ENCODE measurements at regions not wholly inside any gene's neighbourhood (a gene's known extent, or its start where the extent isn't known, plus 50 kb on each side); places are given as distances from the start of the nearest gene placed in this dataset.

DNA sequence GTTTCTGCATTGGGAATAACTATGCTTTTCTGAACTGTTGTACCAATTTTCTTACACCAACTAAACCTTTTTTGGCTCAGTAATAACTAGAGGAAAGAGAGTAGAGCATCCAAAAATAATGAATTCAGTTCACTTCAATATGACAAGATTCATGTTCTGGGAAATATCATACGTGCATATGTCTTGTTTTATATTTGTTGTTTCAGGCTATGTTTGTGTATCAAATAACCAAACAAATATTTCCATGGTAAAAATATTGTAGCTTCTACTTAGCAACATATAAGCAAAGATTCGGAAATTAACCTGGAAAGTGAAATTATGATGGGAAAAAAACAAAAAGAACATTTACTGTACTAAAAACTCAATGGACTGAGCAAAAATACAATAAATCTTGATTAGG lies 503.2 kb downstream of the TMEM114 start (continued):
- TF ChIP-seq, protein P1, sequence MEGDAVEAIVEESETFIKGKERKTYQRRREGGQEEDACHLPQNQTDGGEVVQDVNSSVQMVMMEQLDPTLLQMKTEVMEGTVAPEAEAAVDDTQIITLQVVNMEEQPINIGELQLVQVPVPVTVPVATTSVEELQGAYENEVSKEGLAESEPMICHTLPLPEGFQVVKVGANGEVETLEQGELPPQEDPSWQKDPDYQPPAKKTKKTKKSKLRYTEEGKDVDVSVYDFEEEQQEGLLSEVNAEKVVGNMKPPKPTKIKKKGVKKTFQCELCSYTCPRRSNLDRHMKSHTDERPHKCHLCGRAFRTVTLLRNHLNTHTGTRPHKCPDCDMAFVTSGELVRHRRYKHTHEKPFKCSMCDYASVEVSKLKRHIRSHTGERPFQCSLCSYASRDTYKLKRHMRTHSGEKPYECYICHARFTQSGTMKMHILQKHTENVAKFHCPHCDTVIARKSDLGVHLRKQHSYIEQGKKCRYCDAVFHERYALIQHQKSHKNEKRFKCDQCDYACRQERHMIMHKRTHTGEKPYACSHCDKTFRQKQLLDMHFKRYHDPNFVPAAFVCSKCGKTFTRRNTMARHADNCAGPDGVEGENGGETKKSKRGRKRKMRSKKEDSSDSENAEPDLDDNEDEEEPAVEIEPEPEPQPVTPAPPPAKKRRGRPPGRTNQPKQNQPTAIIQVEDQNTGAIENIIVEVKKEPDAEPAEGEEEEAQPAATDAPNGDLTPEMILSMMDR (conservative IDR thresholded peaks at IDR 0.05; ENCODE audit: low read depth in 2 of 2) = no peak
- TF ChIP-seq STAT1 (IDR thresholded peaks at IDR 0.05; ENCODE audit: unreplicated experiment) (no peak), EZH2phosphoT487 (IDR thresholded peaks at IDR 0.05; ENCODE audit: unreplicated experiment) (no peak)

DNA sequence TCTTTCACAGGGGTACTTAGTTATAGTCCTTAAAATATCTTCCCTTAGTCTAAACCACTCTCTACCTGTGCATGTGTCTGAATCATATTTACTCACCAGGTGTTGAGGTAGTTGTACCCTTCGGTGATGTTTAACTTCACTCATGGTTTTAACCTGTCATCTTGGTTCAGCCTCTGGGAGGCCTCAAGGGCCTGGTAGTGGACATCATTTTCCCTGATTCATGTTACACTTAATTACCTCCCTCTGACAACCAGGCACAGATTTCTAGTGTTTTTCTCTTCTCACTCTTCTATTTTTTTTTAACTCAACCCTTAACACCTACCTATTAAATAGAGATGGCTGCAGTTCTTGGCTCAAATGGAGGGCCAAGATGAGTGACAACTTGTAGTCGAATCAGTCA lies 505.4 kb downstream of the TMEM114 start:
- no peaks in the 10 kb centered on the region for H3K36me3 Mint-ChIP-seq (ENCODE audit: low read depth)
- peaks cover 19% of the 10 kb centered on the region; the same call in 2 of the 3 replicates for H3K9me3 Mint-ChIP-seq
- H3K27ac Mint-ChIP-seq = no peak overlapping the region
- Histone ChIP-seq H4K20me1 (replicated peaks; ENCODE audit: insufficient read depth) (no peaks in the 10 kb centered on the region), H3K79me2 (replicated peaks; ENCODE audit: insufficient read depth) (no peaks in the 10 kb centered on the region), H3F3A (replicated peaks; ENCODE audit: low read depth) (no peaks in the 10 kb centered on the region), H3K27ac (ENCODE audit: low read depth) (no peak overlapping the region), H3K27me3 (ENCODE audit: insufficient read depth) (no peaks in the 10 kb centered on the region), H2AFZ (no peak overlapping the region), H3K4me2 (no peak overlapping the region), H3K4me1 (ENCODE audit: insufficient read depth) (no peaks in the 10 kb centered on the region), H3K9me2 (ENCODE audit: insufficient read depth) (no peaks in the 10 kb centered on the region; the same call in 1 of the 2 replicates), H3K4me3 (no peak overlapping the region), H3K36me3 (ENCODE audit: insufficient read depth) (no peaks in the 10 kb centered on the region; the same call in 1 of the 2 replicates)
- no peaks in the 10 kb centered on the region for H3K27me3 Mint-ChIP-seq (ENCODE audit: insufficient read depth, low read depth, poor library complexity)
- no peaks in the 10 kb centered on the region for H3K4me1 Mint-ChIP-seq
- ATAC-seq (no peak), DNase-seq (ENCODE audit: low spot score) (no peak)
- no peak overlapping the region for H3K4me3 Mint-ChIP-seq
- TF ChIP-seq CREB1 (CRISPR knock-in tag; IDR thresholded peaks at IDR 0.05; ENCODE audit: low read depth) (no peak), JUNB (IDR thresholded peaks at IDR 0.05; ENCODE audit: unreplicated experiment) (no peak), EZH2 (IDR thresholded peaks at IDR 0.05; ENCODE audit: low read depth, unreplicated experiment) (no peak), NANOG (IDR thresholded peaks at IDR 0.05; ENCODE audit: borderline replicate concordance) (no peak), POLR2AphosphoS5 (IDR thresholded peaks at IDR 0.05; ENCODE audit: low read depth) (no peak), STAT1 (IDR thresholded peaks at IDR 0.05; ENCODE audit: unreplicated experiment) (no peak), ZNF114 (CRISPR knock-in tag; IDR thresholded peaks at IDR 0.05) (no peak)
- TF ChIP-seq, protein P2, sequence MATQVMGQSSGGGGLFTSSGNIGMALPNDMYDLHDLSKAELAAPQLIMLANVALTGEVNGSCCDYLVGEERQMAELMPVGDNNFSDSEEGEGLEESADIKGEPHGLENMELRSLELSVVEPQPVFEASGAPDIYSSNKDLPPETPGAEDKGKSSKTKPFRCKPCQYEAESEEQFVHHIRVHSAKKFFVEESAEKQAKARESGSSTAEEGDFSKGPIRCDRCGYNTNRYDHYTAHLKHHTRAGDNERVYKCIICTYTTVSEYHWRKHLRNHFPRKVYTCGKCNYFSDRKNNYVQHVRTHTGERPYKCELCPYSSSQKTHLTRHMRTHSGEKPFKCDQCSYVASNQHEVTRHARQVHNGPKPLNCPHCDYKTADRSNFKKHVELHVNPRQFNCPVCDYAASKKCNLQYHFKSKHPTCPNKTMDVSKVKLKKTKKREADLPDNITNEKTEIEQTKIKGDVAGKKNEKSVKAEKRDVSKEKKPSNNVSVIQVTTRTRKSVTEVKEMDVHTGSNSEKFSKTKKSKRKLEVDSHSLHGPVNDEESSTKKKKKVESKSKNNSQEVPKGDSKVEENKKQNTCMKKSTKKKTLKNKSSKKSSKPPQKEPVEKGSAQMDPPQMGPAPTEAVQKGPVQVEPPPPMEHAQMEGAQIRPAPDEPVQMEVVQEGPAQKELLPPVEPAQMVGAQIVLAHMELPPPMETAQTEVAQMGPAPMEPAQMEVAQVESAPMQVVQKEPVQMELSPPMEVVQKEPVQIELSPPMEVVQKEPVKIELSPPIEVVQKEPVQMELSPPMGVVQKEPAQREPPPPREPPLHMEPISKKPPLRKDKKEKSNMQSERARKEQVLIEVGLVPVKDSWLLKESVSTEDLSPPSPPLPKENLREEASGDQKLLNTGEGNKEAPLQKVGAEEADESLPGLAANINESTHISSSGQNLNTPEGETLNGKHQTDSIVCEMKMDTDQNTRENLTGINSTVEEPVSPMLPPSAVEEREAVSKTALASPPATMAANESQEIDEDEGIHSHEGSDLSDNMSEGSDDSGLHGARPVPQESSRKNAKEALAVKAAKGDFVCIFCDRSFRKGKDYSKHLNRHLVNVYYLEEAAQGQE (IDR thresholded peaks at IDR 0.05; ENCODE audit: unreplicated experiment) = no peak
- TF ChIP-seq, protein P3, sequence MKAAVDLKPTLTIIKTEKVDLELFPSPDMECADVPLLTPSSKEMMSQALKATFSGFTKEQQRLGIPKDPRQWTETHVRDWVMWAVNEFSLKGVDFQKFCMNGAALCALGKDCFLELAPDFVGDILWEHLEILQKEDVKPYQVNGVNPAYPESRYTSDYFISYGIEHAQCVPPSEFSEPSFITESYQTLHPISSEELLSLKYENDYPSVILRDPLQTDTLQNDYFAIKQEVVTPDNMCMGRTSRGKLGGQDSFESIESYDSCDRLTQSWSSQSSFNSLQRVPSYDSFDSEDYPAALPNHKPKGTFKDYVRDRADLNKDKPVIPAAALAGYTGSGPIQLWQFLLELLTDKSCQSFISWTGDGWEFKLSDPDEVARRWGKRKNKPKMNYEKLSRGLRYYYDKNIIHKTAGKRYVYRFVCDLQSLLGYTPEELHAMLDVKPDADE (IDR thresholded peaks at IDR 0.05) = no peak
- TF ChIP-seq, protein P4, sequence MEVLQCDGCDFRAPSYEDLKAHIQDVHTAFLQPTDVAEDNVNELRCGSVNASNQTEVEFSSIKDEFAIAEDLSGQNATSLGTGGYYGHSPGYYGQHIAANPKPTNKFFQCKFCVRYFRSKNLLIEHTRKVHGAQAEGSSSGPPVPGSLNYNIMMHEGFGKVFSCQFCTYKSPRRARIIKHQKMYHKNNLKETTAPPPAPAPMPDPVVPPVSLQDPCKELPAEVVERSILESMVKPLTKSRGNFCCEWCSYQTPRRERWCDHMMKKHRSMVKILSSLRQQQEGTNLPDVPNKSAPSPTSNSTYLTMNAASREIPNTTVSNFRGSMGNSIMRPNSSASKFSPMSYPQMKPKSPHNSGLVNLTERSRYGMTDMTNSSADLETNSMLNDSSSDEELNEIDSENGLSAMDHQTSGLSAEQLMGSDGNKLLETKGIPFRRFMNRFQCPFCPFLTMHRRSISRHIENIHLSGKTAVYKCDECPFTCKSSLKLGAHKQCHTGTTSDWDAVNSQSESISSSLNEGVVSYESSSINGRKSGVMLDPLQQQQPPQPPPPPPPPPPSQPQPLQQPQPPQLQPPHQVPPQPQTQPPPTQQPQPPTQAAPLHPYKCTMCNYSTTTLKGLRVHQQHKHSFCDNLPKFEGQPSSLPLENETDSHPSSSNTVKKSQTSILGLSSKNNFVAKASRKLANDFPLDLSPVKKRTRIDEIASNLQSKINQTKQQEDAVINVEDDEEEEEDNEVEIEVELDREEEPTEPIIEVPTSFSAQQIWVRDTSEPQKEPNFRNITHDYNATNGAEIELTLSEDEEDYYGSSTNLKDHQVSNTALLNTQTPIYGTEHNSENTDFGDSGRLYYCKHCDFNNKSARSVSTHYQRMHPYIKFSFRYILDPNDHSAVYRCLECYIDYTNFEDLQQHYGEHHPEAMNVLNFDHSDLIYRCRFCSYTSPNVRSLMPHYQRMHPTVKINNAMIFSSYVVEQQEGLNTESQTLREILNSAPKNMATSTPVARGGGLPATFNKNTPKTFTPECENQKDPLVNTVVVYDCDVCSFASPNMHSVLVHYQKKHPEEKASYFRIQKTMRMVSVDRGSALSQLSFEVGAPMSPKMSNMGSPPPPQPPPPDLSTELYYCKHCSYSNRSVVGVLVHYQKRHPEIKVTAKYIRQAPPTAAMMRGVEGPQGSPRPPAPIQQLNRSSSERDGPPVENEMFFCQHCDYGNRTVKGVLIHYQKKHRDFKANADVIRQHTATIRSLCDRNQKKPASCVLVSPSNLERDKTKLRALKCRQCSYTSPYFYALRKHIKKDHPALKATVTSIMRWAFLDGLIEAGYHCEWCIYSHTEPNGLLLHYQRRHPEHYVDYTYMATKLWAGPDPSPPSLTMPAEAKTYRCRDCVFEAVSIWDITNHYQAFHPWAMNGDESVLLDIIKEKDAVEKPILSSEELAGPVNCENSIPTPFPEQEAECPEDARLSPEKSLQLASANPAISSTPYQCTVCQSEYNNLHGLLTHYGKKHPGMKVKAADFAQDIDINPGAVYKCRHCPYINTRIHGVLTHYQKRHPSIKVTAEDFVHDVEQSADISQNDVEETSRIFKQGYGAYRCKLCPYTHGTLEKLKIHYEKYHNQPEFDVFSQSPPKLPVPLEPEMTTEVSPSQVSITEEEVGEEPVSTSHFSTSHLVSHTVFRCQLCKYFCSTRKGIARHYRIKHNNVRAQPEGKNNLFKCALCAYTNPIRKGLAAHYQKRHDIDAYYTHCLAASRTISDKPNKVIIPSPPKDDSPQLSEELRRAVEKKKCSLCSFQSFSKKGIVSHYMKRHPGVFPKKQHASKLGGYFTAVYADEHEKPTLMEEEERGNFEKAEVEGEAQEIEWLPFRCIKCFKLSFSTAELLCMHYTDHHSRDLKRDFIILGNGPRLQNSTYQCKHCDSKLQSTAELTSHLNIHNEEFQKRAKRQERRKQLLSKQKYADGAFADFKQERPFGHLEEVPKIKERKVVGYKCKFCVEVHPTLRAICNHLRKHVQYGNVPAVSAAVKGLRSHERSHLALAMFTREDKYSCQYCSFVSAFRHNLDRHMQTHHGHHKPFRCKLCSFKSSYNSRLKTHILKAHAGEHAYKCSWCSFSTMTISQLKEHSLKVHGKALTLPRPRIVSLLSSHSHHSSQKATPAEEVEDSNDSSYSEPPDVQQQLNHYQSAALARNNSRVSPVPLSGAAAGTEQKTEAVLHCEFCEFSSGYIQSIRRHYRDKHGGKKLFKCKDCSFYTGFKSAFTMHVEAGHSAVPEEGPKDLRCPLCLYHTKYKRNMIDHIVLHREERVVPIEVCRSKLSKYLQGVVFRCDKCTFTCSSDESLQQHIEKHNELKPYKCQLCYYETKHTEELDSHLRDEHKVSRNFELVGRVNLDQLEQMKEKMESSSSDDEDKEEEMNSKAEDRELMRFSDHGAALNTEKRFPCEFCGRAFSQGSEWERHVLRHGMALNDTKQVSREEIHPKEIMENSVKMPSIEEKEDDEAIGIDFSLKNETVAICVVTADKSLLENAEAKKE (CRISPR knock-in tag; IDR thresholded peaks at IDR 0.05) = no peak

Data from GM23338 (cell line).